22Rv1 (cell line): ENCODE measurements at regions not wholly inside any gene's neighbourhood (a gene's known extent, or its start where the extent isn't known, plus 50 kb on each side); places are given as distances from the start of the nearest gene placed in this dataset.

ENCODE experiments used
- ZFX ChIP-seq: fragments of 450-650 bp; IDR thresholded peaks from 2 replicates; pipeline ENCODE4 v1.6.1; 2017; ENCODE audit warnings: antibody characterized with exemption, borderline replicate concordance
- TF ChIP-seq, protein P1 (sequence below): fragments of 450-650 bp; IDR thresholded peaks from 2 replicates; pipeline ENCODE4 v1.5.1; 2017; ENCODE audit warnings: mild to moderate bottlenecking

GRCh38 chr12:115504306-115505290, 772.9 kb downstream of the MED13L start:
- TF ChIP-seq, protein P1, sequence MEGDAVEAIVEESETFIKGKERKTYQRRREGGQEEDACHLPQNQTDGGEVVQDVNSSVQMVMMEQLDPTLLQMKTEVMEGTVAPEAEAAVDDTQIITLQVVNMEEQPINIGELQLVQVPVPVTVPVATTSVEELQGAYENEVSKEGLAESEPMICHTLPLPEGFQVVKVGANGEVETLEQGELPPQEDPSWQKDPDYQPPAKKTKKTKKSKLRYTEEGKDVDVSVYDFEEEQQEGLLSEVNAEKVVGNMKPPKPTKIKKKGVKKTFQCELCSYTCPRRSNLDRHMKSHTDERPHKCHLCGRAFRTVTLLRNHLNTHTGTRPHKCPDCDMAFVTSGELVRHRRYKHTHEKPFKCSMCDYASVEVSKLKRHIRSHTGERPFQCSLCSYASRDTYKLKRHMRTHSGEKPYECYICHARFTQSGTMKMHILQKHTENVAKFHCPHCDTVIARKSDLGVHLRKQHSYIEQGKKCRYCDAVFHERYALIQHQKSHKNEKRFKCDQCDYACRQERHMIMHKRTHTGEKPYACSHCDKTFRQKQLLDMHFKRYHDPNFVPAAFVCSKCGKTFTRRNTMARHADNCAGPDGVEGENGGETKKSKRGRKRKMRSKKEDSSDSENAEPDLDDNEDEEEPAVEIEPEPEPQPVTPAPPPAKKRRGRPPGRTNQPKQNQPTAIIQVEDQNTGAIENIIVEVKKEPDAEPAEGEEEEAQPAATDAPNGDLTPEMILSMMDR = no peak
- TF ChIP-seq ZFX = no peak
